GM18861 (cell line): ENCODE measurements at regions not wholly inside any gene's neighbourhood (a gene's known extent, or its start where the extent isn't known, plus 50 kb on each side); places are given as distances from the start of the nearest gene placed in this dataset.

Experiments
- ATAC-seq: cut with Tn5 transposase; IDR thresholded peaks from one replicate; pipeline ENCODE4 v1.9.1; 2021; ENCODE audit not compliant: unreplicated experiment

- ATAC-seq = no peak
Measured at GRCh38 chr1:96234299-96234698, 487.3 kb upstream of the PTBP2 start.

- ATAC-seq = no peak
Measured at GRCh38 chr1:96236156-96236739, 485.3 kb upstream of the PTBP2 start.

GRCh38 chr1:96238426-96238825 lies 483.2 kb upstream of the PTBP2 start:
- no peak for ATAC-seq

GRCh38 chr1:96240438-96240837 lies 481.1 kb upstream of the PTBP2 start:
- no peak for ATAC-seq

- ATAC-seq = no peak
Measured at GRCh38 chr1:96253246-96254035, 468.1 kb upstream of the PTBP2 start.

GRCh38 chr1:96256130-96256790 lies 465.3 kb upstream of the PTBP2 start:
- no peak for ATAC-seq

- no peak for ATAC-seq
Measured at GRCh38 chr1:96259399-96259798, 462.2 kb upstream of the PTBP2 start.

- ATAC-seq = no peak
Measured at GRCh38 chr1:96281491-96281890, 440.1 kb upstream of the PTBP2 start.

GRCh38 chr1:96290033-96290432 lies 431.6 kb upstream of the PTBP2 start:
- no peak for ATAC-seq

- ATAC-seq = no peak
Measured at GRCh38 chr1:96290801-96291200, 430.8 kb upstream of the PTBP2 start.

- no peak for ATAC-seq
Measured at GRCh38 chr1:96291468-96291867, 430.1 kb upstream of the PTBP2 start.

- ATAC-seq = no peak
Measured at GRCh38 chr1:96292141-96292540, 429.4 kb upstream of the PTBP2 start.

- ATAC-seq = no peak
Measured at GRCh38 chr1:96296991-96297390, 424.6 kb upstream of the PTBP2 start.

- no peak for ATAC-seq
Measured at GRCh38 chr1:96306809-96307560, 414.6 kb upstream of the PTBP2 start.

- ATAC-seq = no peak
Measured at GRCh38 chr1:96308314-96308713, 413.3 kb upstream of the PTBP2 start.

GRCh38 chr1:96309783-96310182 lies 411.8 kb upstream of the PTBP2 start:
- ATAC-seq = no peak

- ATAC-seq = no peak
Measured at GRCh38 chr1:96313216-96313615, 408.4 kb upstream of the PTBP2 start.

GRCh38 chr1:96329121-96329520 lies 392.5 kb upstream of the PTBP2 start:
- no peak for ATAC-seq

- no peak for ATAC-seq
Measured at GRCh38 chr1:96331596-96331995, 390.0 kb upstream of the PTBP2 start.

GRCh38 chr1:96333522-96334235 lies 387.9 kb upstream of the PTBP2 start:
- no peak for ATAC-seq

- ATAC-seq = no peak
Measured at GRCh38 chr1:96334236-96334557, 387.4 kb upstream of the PTBP2 start.
